SK-N-SH (cell line): ENCODE measurements at regions not wholly inside any gene's neighbourhood (a gene's known extent, or its start where the extent isn't known, plus 50 kb on each side); places are given as distances from the start of the nearest gene placed in this dataset.
"Not testable (repeated sequence)": the region's sequence is repeated elsewhere in the genome, so short reads cannot be mapped to it uniquely, and the experiment has no call there.

Experiments
- CTCF ChIA-PET: fragments of 300-600, 350-600 bp; formaldehyde crosslinking; extraction: SDS; loops from one replicate; lab custom pipeline; 2021; lab: Yijun Ruan, JAX
- POLR2A ChIA-PET: fragments of 350-600 bp; sonication (Branson Sonifier 250); formaldehyde crosslinking; extraction: SDS; loops from one replicate; lab custom pipeline; 2020; ENCODE audit warnings: antibody characterized with exemption, inconsistent platforms; lab: Yijun Ruan, JAX
- DNase-seq: peaks from one replicate; pipeline ENCODE4 v3.0.0; 2012
- H2AFZ ChIP-seq: fragments of 200-600 bp; sonication (generic); 2 replicates; pipeline ENCODE4 v1.8.1; 2016; ENCODE audit warnings: antibody characterized with exemption, mild to moderate bottlenecking, low read depth
- H3F3A ChIP-seq: fragments of 200-600 bp; sonication (generic); replicated peaks from 2 replicates; pipeline ENCODE3; 2016; ENCODE audit warnings: antibody characterized with exemption, mild to moderate bottlenecking; ENCODE audit not compliant: insufficient read depth
- H3K27ac ChIP-seq, 2 experiments: fragments of 200-500 bp in 1 of 2; fragments of 200-600 bp in 1 of 2; sonication (Bioruptor generic) in 1 of 2; sonication (generic), shearing (Covaris generic) in 1 of 2; 2 replicates each; pipeline versions ENCODE4 v1.5.1 to v1.6.1; 2014 to 2016; ENCODE audit warnings: low read depth in 2 of 2, inconsistent platforms in 1 of 2, low read length in 1 of 2, mild to moderate bottlenecking in 1 of 2, mixed read lengths in 1 of 2
- H3K27me3 ChIP-seq: fragments of 200-600 bp; sonication (generic), shearing (Covaris generic); 2 replicates; pipeline ENCODE4 v1.6.1; 2016; ENCODE audit warnings: mixed run types; ENCODE audit not compliant: insufficient read depth
- H3K36me3 ChIP-seq, 2 experiments: fragments of 200-500 bp in 1 of 2; fragments of 200-600 bp in 1 of 2; sonication (Bioruptor generic) in 1 of 2; sonication (generic) in 1 of 2; replicated peaks in 1 of 2; 2 replicates each; pipeline versions ENCODE3 to v1.5.1; 2014 to 2016; ENCODE audit warnings: low read length in 1 of 2, mild to moderate bottlenecking in 1 of 2; ENCODE audit not compliant: insufficient read depth in 2 of 2, control insufficient read depth in 1 of 2
- H3K4me1 ChIP-seq, 2 experiments: fragments of 200-500 bp in 1 of 2; fragments of 200-600 bp in 1 of 2; sonication (Bioruptor generic) in 1 of 2; sonication (generic), shearing (Covaris generic) in 1 of 2; 2 replicates each; pipeline versions ENCODE4 v1.5.1 to v1.6.1; 2014 to 2016; ENCODE audit warnings: low read depth in 1 of 2, low read length in 1 of 2, mixed run types in 1 of 2; ENCODE audit not compliant: insufficient read depth in 2 of 2, control insufficient read depth in 1 of 2
- H3K4me2 ChIP-seq: fragments of 200-600 bp; sonication (generic), shearing (Covaris generic); 2 replicates; pipeline ENCODE4 v1.6.1; 2017; ENCODE audit warnings: mixed run types
- H3K4me3 ChIP-seq, 2 experiments: fragments of 200-500 bp in 1 of 2; fragments of 200-600 bp in 1 of 2; sonication (Bioruptor generic) in 1 of 2; sonication (generic), shearing (Covaris generic) in 1 of 2; 2 replicates each; pipeline versions ENCODE4 v1.5.1 to v1.8.1; 2014 to 2016; ENCODE audit warnings: low read depth in 2 of 2, inconsistent platforms in 1 of 2, low read length in 1 of 2, mild to moderate bottlenecking in 1 of 2, mixed read lengths in 1 of 2, moderate library complexity in 1 of 2
- H3K79me2 ChIP-seq: fragments of 200-600 bp; sonication (generic); 2 replicates; pipeline ENCODE4 v1.8.1; 2017; ENCODE audit warnings: mild to moderate bottlenecking; ENCODE audit not compliant: insufficient read depth
- H3K9ac ChIP-seq: fragments of 200-600 bp; sonication (generic); 2 replicates; pipeline ENCODE4 v1.6.1; 2017; ENCODE audit warnings: mixed run types
- H3K9me2 ChIP-seq: fragments of 200-600 bp; sonication (generic); 2 replicates; pipeline ENCODE4 v1.6.1; 2017; ENCODE audit warnings: mixed run types
- H3K9me3 ChIP-seq: fragments of 200-600 bp; sonication (generic); 2 replicates; pipeline ENCODE4 v1.6.1; 2017; ENCODE audit warnings: mixed run types, mild to moderate bottlenecking, moderate library complexity
- H4K20me1 ChIP-seq: fragments of 200-600 bp; sonication (generic); 2 replicates; pipeline ENCODE4 v1.6.1; 2017; ENCODE audit warnings: mild to moderate bottlenecking, mixed run types; ENCODE audit not compliant: insufficient read depth
- CHD2 ChIP-seq: fragments of 150-350 bp; IDR thresholded peaks from 2 replicates; pipeline ENCODE4 v1.6.1; 2018; ENCODE audit warnings: low read length; ENCODE audit not compliant: partially characterized antibody
- EZH2phosphoT487 ChIP-seq: fragments of 200-600 bp; sonication (generic); IDR thresholded peaks from 2 replicates; pipeline ENCODE4 v1.6.1; 2017; ENCODE audit warnings: low read depth, mixed run types, mild to moderate bottlenecking, antibody characterized with exemption, moderate library complexity, borderline replicate concordance
- FOXM1 ChIP-seq: IDR thresholded peaks from 2 replicates; pipeline ENCODE4 v1.4.0; 2012; ENCODE audit warnings: low read depth, mild to moderate bottlenecking
- GABPA ChIP-seq: IDR thresholded peaks from 2 replicates; pipeline ENCODE4 v1.4.0; 2012; ENCODE audit warnings: low read depth, mild to moderate bottlenecking
- IRF3 ChIP-seq: fragments of 150-350 bp; IDR thresholded peaks from 2 replicates; pipeline ENCODE4 v1.6.1; 2016; ENCODE audit warnings: mild to moderate bottlenecking, low read depth, low read length
- JUND ChIP-seq: IDR thresholded peaks from 2 replicates; pipeline ENCODE4 v1.4.0; 2012
- MAX ChIP-seq: IDR thresholded peaks from 2 replicates; pipeline ENCODE4 v1.4.0; 2012; ENCODE audit warnings: low read depth
- POLR2AphosphoS5 ChIP-seq: IDR thresholded peaks from 2 replicates; pipeline ENCODE4 v1.6.1; 2012; ENCODE audit warnings: low read depth, low read length
- RAD21 ChIP-seq: IDR thresholded peaks from 2 replicates; pipeline ENCODE4 v1.6.1; 2012; ENCODE audit warnings: mild to moderate bottlenecking, low read length
- RCOR1 ChIP-seq: fragments of 150-350 bp; IDR thresholded peaks from 2 replicates; pipeline ENCODE4 v1.6.1; 2017; ENCODE audit warnings: antibody characterized with exemption, low read length
- REST ChIP-seq: IDR thresholded peaks from 2 replicates; pipeline ENCODE4 v1.6.1; 2012; ENCODE audit warnings: mild to moderate bottlenecking, low read depth, low read length, moderate library complexity
- RXRA ChIP-seq: IDR thresholded peaks from 2 replicates; pipeline ENCODE4 v1.4.0; 2012; ENCODE audit warnings: low read depth, mild to moderate bottlenecking, borderline replicate concordance
- TCF12 ChIP-seq: IDR thresholded peaks from 2 replicates; pipeline ENCODE4 v1.4.0; 2012
- ZBTB33 ChIP-seq: IDR thresholded peaks from 2 replicates; pipeline ENCODE4 v1.4.0; 2012; ENCODE audit warnings: low read depth, borderline replicate concordance
- whole genome bisulfite sequencing: methylation state at CpG from one replicate; pipeline ENCODE4 v1.1.6; 2017; ENCODE audit warnings: low lambda C conversion rate; 5-methylcytosine and 5-hydroxymethylcytosine counted together

GRCh38 chr22:48414651-48415050 is 1413.0 kb downstream of the BRD1 start:
- ChIA-PET CTCF (no interaction called here), POLR2A (no interaction called here)
- H3K4me2 ChIP-seq: no peak overlapping the region
- TF ChIP-seq TCF12: no peak
- TF ChIP-seq CHD2: no peak
- TF ChIP-seq RAD21: no peak
- no peak for TF ChIP-seq IRF3
- no peak for TF ChIP-seq POLR2AphosphoS5
- no peak for TF ChIP-seq ZBTB33
- no peak for TF ChIP-seq RXRA
- TF ChIP-seq EZH2phosphoT487: no peak
- no peak for TF ChIP-seq REST
- no peak for TF ChIP-seq FOXM1
- no peak for TF ChIP-seq GABPA
- no peak for TF ChIP-seq JUND
- TF ChIP-seq MAX: no peak
- no peak for TF ChIP-seq RCOR1
- no peaks in the 10 kb centered on the region for H3K79me2 ChIP-seq
- WGBS: 22% methylated on average over 3 of the region's 3 CpGs
- H3K4me1 ChIP-seq: no peaks in the 10 kb centered on the region; a peak in 1 of 4 replicates
- no peaks in the 10 kb centered on the region; the same call in 1 of the 2 replicates for H3K27me3 ChIP-seq
- no peak overlapping the region for H3K4me3 ChIP-seq
- no peak for DNase-seq
- no peak overlapping the region for H2AFZ ChIP-seq
- 0 out of 2 replicates have a peak, but pooled peaks cover 5% of the 10 kb centered on the region for H3K9me3 ChIP-seq
- no peaks in the 10 kb centered on the region for H4K20me1 ChIP-seq
- no peaks in the 10 kb centered on the region for H3K36me3 ChIP-seq
- H3K9ac ChIP-seq: no peak overlapping the region
- H3F3A ChIP-seq: no peaks in the 10 kb centered on the region
- H3K27ac ChIP-seq: no peak overlapping the region
- no peaks in the 10 kb centered on the region for H3K9me2 ChIP-seq

- H3K4me3 ChIP-seq, H3K27ac ChIP-seq, H3K79me2 ChIP-seq, H2AFZ ChIP-seq, H3K36me3 ChIP-seq, H3K4me1 ChIP-seq, CTCF ChIA-PET, H3K9me3 ChIP-seq, H3K9ac ChIP-seq, POLR2A ChIA-PET, H3F3A ChIP-seq, H3K9me2 ChIP-seq, H3K27me3 ChIP-seq, H4K20me1 ChIP-seq, DNase-seq, H3K4me2 ChIP-seq: not testable (repeated sequence)
- 43% methylated on average over 13 of the region's 17 CpGs for WGBS
Observed at GRCh38 chr22:48412931-48413330, 1414.7 kb downstream of the BRD1 start.
